Glomerular visceral epithelial cell (primary cell): ENCODE measurements at regions not wholly inside any gene's neighbourhood (a gene's known extent, or its start where the extent isn't known, plus 50 kb on each side); places are given as distances from the start of the nearest gene placed in this dataset.
"Not testable (repeated sequence)": the region's sequence is repeated elsewhere in the genome, so short reads cannot be mapped to it uniquely, and the experiment has no call there.

Experiments
- DNase-seq: peaks from one replicate; pipeline ENCODE4 v3.0.0-alpha.2; 2016; ENCODE audit errors: extremely low spot score

GRCh38 chr9:115462623-115463022, 344.7 kb upstream of the TNC start:
- DNase-seq: no peak

DNA sequence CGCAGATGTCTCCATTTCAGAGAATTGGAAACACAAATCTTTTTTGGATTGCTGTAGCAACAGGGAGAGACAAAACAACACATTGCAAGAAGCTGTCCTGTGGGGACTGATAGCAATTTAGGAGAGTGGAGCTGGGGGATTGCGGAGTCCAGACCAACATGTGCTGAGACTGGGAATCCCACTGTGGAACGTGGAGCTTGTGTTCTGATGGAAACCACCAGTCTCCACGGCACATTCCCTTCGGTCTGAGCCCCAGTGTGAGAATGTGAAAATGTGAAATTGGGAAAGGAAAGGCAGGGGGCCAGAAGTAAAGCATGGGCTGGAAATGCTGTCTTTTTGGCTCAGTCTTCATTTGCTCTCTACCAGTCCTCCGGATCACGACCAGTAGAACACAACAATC, 348.8 kb upstream of the TNC start:
- no peak for DNase-seq

- no peak for DNase-seq
Measured at GRCh38 chr9:115469841-115470240, 351.9 kb upstream of the TNC start.

- DNase-seq: not testable (repeated sequence)
Measured at GRCh38 chr9:115473032-115473431, 355.1 kb upstream of the TNC start.

GRCh38 chr9:115481769-115482168, 363.8 kb upstream of the TNC start:
- DNase-seq: no peak

DNA sequence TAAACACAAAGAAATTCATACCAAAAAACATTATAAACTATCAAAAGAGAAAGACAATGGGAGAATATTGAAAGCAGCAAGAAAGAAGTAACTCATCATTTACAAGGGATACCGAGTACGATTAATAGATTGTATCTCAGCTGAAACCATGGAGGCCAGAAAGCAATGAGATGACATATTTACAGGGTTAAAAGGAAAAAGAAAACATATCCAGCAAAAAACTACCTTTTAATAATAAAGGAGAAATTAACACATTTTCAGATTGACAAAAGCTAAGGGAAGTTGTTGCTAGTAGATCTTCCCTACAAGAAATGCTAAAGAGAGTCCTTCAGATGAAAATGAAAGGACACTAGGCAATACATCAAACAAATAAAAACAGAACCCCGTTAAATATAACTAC, 364.8 kb upstream of the TNC start:
- no peak for DNase-seq

GRCh38 chr9:115492869-115493268, 374.9 kb upstream of the TNC start:
- DNase-seq: no peak

- DNase-seq: no peak
Measured at GRCh38 chr9:115494393-115494792, 376.4 kb upstream of the TNC start.

DNA sequence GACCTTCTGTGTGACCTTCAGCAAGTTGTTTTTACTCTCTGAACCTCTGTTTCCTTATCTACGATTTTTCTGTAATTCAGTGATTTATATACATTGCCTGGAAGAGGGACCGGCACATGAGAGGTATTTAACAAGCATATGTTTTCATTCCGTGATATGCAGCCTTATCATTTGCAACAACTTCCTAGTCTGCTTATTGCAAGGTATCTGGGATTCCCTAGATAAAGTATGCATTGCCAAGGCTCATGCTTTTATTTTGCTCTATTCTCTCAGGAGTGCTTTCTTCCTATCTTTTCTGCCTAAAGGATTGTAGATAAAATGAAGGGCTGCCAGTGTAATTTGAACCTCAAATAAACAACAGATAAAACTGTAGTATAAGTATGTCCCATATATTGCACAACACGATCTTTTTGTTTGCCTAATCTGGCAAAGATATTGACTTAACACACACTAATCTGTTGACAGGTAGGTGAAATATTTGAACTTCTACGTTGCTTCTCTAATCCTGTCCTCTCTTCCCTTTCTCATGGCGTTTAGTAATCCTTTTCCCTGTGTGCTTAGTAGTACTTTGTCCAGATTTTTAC, 377.2 kb upstream of the TNC start:
- DNase-seq: no peak

GRCh38 chr9:115495836-115496235, 377.9 kb upstream of the TNC start:
- no peak for DNase-seq

DNA sequence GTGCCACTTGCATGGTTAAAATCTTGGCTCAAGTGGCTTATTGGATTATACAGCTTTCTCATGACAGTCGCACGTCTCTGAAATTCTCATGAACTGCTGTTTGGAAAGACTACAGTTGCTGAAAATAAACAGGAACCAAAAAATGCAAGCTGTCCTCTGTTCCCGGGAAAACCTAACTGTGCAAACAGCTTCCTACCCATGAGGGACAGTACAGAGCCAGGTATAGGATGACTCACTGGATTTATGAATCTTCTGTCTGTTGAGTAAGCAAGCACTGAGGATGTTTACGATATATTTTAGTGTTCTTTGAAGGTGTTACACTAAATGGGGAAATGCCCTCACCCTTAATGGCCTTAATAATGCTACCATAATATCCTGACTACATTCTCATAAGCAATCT, 380.3 kb upstream of the TNC start:
- no peak for DNase-seq

GRCh38 chr9:115507148-115507547, 389.2 kb upstream of the TNC start:
- no peak for DNase-seq

DNA sequence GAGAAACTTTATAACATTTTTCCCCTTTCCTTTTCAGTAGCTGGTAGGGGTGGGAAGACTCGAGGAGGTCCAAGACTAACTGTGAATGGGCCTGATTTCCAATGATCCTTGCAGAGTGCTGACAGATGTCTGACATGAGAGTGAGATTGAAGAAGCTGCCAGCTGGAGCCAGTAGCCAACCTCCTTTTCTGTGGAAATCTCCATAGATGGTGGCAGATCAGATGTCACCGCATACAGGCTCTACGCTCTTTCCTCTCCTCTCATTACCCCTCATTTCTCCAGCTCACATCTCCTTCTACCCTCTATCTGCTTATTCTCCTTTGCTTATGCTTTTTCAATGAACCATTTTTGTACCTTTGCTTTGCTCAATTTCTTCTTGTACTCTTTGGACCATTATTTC, 395.2 kb upstream of the TNC start:
- no peak for DNase-seq

- no peak for DNase-seq
Measured at GRCh38 chr9:115514454-115514853, 396.5 kb upstream of the TNC start.

DNA sequence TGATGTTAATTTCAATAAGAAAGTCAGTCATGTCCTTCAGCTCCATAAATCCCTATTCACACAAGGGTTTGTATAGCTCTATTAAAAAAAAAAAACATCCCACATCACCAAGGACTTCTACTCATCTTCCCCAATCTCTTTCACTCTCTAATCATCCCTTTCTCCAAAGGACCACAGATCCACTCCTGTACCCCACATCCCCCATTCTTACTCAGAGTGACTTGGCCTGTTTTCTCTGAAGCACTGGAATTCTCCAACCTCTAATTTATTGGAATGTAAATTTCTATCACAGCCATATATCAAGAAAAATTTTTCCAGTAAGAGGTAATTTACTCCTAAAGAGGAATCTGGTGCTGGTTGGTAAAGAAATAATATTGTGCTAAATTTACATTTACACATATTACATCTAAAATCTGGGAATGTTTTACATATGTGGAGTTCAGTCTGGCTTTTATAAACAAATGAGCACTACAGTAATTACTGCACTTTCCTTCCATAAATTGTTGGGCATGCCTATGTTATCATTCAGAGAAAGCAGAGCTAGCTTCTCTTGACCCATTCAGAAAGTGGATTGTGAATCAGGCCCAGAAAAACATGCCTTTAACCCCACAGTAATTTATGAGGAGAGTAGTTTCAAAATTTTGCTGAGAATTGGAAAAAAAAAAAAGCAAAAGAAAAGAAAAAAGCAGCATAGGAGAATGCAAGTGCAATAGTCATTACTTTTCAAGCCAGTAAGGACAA, 399.5 kb upstream of the TNC start:
- no peak for DNase-seq

- DNase-seq: no peak
Measured at GRCh38 chr9:115520646-115521045, 402.7 kb upstream of the TNC start.

GRCh38 chr9:115522912-115523311, 405.0 kb upstream of the TNC start:
- no peak for DNase-seq

DNA sequence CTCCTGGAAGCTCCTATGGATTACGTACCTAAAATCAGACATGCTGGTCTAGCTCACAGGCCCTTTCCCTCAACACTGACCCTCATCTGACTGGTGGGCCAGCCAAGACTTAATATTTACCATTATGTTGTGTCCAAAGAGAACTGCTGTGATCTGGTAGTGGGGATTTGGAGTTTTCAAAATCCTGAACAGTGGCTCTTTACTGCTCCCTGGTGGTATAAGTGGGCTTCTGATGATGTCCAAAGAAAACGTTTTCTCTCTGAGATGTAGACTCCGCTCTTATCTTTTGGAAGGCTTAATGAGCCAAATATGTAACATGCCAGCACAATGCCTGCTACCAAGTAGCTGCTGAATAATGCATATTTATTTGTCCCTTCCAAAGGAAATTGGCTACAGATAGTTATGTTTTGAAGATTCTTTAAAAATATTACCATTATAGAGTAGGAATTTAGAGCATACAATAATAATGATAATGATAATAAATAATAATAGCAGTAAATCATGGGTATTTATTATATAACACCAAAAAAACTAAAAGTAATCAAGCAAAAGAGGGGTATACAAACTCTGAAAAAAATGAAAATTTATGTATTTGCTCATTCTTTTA, 406.6 kb upstream of the TNC start:
- peak; percentile 73 for DNase-seq

DNA sequence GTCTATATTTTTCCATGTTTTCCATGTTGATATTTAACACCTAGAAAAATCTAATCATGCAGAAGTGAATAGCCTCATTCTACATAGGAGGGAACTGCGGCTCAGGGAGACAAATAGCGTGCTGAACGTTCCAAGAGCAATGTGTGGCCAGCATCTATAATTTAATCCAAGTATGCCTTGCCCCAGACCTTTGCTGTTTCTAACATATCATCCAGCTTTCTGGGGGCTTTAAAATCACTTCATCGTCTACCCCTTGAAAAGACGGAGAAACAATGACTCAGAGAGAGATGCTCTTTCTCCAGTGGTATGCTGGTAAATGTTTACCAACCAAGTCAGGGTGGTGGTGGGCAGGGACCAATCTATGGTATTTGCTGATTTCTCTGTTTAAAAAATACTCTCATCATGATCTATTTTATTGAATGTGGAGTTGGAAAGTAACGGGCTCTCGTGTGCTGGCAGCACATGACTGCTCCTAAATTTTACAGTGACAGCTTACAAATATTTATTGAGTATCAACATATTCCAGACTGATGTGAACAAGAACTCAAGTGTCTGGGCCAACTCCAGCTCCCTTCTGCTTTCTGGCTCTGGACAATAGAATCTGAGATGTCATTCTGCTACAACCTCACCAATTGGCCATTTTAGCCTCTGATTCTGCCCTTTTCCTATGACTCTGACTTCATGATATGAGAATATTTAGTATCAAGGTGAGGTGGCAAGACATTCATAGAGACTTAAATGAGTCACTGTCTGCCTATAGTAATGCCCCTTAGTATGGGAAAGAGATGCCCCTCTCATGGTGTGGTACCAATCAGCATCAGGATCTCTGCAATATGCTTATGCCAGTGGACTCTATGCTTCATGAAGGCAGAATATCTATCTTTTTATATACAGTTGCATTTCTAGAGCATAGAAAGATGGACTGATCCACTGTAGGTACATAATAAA, 407.4 kb upstream of the TNC start:
- DNase-seq: no peak

DNA sequence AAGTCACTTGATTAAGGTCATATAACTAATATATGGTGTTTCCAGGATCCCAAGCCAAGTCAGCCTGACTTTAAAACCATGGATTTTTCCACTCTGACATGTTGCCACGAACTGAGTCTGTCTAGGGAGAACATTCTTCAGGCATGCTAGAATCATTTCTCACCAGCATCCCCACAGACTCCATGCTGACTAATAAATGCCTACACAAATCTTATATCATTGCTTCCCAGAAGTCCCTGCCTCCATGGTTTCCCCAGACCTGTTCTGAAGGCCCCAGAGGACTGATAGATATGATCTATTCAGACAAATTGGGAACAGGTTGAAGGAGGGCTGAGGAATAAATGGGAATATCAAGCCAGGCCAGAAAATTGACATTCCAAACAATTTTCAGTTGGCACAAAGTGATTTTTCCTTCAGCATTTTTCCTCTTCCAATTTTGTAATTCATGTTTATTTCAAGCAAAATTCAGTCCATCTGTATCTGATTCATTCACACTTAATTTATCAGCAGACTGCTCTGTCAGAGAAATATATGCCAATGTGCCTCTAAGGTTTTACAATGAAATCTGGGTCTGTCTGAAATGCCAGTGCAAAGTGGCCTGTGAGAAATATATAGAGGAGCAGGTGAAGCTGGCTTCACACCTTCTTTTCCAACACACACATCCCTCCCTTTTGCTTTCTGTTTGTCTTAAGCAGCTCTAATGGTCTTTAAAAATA, 413.6 kb upstream of the TNC start:
- DNase-seq: peak; percentile 19

- DNase-seq: no peak
Measured at GRCh38 chr9:115533511-115533910, 415.6 kb upstream of the TNC start.

- DNase-seq: no peak
Measured at GRCh38 chr9:115540091-115540490, 422.1 kb upstream of the TNC start.
